ENCODE measurements at regions not wholly inside any gene's neighbourhood (a gene's known extent, or its start where the extent isn't known, plus 50 kb on each side); places are given as distances from the start of the nearest gene placed in this dataset.
"Not testable (repeated sequence)": the region's sequence is repeated elsewhere in the genome, so short reads cannot be mapped to it uniquely, and the experiment has no call there.

DNA sequence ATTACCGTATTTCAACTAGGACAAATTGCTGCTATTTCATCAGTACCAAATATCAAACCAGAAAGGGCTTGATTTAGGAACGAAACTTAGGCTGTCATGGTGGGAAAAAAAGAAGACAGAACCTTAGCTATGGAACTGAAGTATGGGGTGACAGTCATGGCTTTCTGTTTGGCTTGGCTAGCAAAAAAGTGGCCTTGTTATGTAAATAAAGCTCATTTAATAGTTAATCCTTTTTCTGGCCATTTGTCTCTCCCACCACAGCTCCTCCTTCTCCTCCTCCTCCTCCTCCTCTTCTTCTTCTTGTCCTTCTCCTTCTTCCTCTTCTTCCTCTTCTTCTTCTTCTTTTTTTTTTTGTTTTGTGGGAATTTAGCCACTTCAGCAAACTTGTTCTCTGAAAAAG is 434.7 kb upstream of the NDST4 start:
- DNase-seq: no peak

DNA sequence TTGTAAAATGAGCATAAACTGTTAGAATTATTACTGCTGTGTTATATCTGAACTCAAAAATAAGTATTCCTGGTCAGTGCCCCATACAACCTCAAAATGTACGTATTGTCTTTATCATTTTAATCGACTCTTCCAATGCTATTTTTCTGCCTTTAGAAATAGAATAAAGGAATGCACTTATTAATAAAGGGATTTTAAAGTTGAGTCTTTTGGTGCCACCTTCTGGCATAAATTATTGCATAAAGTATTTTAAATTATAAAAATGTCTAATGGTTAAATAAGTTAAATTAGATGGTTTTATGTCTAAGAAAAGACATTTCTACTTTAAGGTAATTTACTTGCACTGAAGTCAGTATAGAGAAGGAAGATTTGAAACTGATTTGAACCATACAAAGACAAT is 424.0 kb upstream of the NDST4 start:
- no peak for DNase-seq

DNA sequence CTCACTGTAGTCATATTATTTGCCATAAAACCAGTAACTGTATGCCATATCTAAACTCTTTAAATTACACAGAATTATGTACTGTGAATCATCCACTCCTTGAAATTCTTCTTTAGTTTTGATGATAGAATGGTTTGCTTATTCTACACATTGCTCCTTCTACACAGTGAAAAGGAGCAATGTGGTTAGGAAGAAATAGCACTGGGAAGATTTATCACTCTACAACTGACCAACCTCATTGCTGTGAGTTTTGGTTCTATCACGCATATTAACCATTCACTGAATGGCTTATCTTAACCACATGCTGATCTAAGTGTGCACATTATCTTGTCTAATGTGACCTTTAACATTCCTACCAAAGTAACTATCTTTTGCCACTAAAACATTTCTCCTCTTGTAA is 415.7 kb upstream of the NDST4 start:
- no peak for DNase-seq

GRCh38 chr4:115519476-115519875 is 406.1 kb upstream of the NDST4 start:
- not testable (repeated sequence) for DNase-seq

DNA sequence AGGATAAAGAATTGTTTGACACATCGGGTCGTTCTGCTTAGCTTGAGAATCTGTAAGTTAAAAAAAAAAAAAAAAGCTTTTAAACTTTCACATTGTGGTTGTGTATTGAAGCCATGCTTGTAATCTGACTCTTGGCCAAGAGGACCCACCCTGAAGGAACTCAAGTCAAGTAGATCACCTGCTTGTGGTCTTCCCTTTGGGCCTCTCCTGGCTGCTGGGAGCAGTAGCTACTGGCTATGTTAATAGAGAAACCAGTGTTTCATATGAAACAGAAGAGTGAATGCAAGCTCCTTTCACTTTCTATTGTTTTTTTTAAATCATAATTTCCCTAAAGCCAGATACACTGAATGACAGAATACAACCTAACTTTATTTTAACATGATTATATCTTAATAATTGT is 402.4 kb upstream of the NDST4 start:
- no peak for DNase-seq

GRCh38 chr4:115515366-115515765 is 401.9 kb upstream of the NDST4 start:
- no peak for DNase-seq

DNA sequence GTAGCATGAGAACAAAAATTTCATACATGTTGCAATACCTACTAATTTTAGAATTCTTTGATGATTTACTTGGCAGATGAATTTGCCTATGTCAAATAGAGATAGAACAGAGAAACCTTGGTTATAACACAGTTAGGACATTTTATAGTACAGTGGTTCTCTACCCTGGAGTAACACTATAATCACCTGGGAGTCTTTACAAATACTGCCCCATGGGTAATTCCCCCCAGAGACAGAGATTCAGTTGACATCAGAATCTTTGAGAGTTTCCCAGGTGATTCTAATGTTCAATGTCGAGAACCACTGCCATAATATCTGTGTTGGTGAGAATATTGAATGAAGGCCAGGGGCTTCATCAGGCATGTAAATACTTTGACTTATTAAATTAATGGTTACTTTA is 401.3 kb upstream of the NDST4 start:
- no peak for DNase-seq

- DNase-seq: no peak
Observed at GRCh38 chr4:115505326-115505725, 391.9 kb upstream of the NDST4 start.

GRCh38 chr4:115501656-115502055 is 388.2 kb upstream of the NDST4 start:
- no peak for DNase-seq

DNA sequence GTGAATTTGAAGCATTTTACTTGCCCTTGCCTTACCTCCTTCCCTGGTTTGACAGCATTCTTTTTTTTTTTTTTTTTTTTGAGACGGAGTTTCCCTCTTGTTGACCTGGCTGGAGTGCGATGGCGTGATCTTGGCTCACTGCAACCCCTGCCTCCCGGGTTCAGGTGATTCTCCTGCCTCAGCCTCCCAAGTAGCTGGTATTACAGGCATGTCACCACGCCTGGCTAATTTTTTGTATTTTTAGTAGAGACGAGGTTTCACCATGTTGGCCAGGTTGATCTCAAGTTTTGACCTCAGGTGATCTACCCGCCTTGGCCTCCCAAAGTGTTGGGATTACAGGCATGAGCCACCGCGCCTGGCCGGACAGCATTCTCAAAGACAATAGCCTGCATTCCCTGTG is 380.4 kb upstream of the NDST4 start:
- not testable (repeated sequence) for DNase-seq

DNA sequence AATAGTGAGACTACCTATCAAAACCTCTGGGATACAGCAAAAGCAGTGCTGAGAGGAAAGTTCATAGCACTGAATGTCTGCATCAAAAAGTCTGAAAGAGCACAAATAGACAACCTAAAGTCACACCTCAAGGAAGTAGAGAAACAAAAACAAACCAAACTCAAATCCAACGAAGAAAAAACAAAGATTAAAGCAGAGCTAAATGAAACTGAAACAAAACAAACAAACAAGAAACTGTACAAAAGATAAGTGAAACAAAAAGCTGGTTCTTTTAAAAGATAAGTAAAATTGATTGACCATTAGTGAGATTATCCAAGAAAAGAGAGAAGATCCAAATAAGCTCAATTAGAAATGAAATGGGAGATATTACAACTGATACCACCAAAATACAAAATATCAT is 378.3 kb upstream of the NDST4 start:
- no peak for DNase-seq

DNA sequence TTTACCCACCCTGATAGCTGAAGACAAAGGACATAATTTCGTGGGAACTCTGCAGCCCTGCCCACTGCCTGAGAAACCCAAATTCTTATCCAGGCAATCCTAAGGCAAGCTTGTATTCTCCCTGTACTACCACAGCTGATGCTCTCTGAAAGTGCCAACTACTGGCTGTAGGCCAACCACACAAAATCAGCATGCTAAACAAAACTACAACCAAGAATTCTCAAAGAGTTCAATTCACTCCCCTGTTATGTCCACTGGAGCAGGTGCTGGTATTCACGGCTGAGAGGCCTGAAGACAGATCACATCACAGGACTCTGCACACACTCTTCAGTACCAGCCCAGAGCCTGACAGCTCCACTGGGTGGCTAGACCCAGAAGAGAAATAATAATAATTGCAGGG is 375.9 kb upstream of the NDST4 start:
- no peak for DNase-seq

DNA sequence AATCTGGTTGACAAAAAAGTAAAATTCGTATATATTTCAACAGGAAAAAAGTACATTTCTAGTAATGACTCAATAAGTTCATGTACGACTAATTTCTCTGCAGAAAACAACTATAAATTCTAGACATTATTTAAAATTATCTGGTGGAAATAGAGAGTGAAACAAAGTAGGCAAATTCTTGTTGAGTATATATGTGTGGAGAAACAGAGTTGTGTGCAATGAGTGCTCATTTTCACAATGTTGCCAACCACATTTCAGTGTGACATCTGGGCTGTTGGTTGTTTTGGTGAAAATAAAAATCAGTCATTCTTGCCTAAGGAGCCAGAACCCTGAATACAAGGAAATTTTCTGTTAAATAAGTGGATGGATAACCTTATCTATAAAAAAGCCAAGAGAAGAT is 372.0 kb upstream of the NDST4 start:
- no peak for DNase-seq

GRCh38 chr4:115484479-115484878 is 371.1 kb upstream of the NDST4 start:
- no peak for DNase-seq

- DNase-seq: no peak
Observed at GRCh38 chr4:115470763-115471162, 357.3 kb upstream of the NDST4 start.

GRCh38 chr4:115459301-115459700 is 345.9 kb upstream of the NDST4 start:
- not testable (repeated sequence) for DNase-seq

DNA sequence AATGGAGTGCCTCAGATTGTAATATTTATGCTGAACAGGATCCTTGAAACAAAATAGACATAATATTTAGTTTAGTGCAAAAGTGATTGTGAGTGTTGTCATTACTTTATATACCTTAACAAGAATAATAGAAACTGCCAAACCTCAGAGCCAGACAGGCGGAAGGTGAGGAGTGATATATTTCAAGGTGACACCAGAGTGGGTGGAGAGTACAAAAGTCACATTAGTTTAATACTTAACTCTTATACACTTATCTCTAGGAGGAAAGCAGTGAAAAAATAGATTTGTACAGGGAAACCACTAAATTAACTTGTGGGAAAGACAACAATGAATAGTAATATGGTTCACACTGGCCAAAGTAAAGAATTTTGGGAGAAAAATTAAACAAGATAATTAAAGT is 342.8 kb upstream of the NDST4 start:
- DNase-seq: no peak

GRCh38 chr4:115454228-115454627 is 340.8 kb upstream of the NDST4 start:
- no peak for DNase-seq

DNA sequence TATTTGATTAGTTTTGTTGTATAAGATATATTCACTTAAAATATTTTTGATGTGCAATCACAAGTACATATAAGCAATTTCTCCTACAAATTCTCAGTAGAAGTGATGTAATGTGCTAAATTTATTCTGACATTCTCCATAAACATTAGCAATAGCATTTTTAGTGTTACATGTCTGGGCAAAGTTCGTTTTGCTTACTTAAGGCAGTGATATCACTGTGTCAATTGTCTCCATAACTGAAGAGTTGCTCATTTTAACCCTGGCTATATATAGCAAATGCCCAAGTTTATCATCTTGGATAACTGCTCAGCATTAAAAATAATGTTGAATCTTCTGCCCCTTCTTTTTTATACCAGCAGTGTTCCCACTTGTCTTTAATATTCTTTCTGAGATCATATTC is 340.0 kb upstream of the NDST4 start:
- DNase-seq: no peak

DNA sequence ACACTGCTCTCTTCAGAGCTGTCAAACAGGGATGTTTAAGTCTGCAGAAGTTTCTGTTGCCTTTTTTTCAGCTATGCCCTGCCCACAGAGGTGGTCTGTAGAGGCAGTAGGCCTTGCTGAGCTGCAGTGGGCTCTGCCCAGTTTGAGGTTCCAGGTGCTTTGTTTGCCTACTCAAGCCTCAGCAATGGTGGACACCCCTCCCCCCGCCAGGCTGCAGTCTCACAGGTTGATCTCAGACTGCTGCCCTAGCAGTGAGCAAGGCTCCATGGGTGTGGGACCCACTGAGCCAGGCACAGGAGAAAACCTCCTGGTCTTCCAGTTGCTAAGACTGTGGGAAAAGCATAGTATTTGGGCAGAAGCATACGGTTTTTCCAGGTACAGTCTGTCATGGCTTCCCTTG is 338.8 kb upstream of the NDST4 start:
- not testable (repeated sequence) for DNase-seq

DNA sequence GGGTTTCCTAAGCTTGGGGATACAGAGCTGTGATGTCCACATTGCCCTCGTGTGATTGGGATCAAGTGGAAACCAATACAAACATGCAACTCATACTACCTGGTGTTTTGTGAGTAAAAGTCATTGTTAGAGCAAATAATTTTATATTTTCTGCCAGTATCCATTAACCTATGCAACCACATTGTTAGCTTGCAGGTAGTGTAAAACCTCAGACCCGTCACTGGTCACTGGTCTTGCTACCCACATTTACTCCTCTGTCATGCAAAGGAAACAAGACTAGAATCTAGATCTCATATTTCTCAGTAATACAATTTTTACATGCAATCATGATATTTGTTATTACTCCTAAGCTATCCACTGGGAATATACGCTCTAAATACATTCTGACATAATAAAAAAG is 324.3 kb upstream of the NDST4 start:
- DNase-seq: no peak

- no peak for DNase-seq
Observed at GRCh38 chr4:115433491-115433890, 320.1 kb upstream of the NDST4 start.

DNA sequence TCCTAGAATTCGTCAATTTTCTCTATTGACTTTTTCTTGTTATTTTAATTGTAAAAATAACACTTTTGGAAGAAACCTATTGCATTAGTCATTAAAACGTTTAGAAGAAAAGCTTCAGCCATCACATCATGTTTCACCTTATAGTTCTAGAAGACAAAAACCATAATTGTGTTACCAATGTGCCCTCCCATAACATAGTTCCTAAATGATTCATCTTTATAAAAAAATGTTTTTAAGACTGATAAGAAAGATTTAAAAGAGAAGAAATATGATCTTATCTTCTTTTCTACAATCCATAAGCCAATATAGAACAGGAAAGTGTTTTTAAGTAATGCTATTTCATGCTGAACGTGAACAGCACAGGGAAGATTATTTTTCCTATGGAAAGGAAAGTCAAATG is 316.6 kb upstream of the NDST4 start:
- no peak for DNase-seq

- DNase-seq: no peak
Observed at GRCh38 chr4:115428455-115428854, 315.0 kb upstream of the NDST4 start.

DNA sequence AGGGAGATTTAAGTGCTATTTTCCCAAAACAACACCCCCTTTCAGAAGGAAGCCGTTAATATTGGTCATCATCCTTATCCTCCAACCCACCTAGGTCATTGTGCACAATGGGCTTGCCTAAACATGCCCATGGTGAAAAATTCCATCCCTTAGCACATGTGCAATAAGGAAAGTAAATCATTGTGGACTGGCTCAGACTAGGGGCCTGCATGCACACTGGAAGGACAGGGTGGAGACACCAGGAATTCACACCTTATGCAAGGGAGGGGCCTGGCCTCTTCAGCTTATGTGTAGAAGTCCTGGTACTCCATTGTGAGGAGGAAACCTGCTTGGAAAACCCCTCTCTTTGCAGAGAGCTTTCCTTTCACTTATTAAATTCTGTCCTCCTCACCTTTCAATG is 311.4 kb upstream of the NDST4 start:
- DNase-seq: no peak

All from NCI-H526 treated with DMSO at 0.1 percent for 48 hours (cell line).